ENCODE measurements at regions not wholly inside any gene's neighbourhood (a gene's known extent, or its start where the extent isn't known, plus 50 kb on each side); places are given as distances from the start of the nearest gene placed in this dataset.
"Not testable (repeated sequence)": the region's sequence is repeated elsewhere in the genome, so short reads cannot be mapped to it uniquely, and the experiment has no call there.

GRCh38 chr7:79610748-79611304 lies 157.4 kb upstream of the MAGI2 start:
- Mint-ChIP-seq H3K4me3 (no peak overlapping the region), H3K27ac (no peak overlapping the region)

GRCh38 chr7:79610313-79610712 lies 156.8 kb upstream of the MAGI2 start:
- Mint-ChIP-seq H3K9me3 (peaks cover 12% of the 10 kb centered on the region), H3K27me3 (no peaks in the 10 kb centered on the region), H3K27ac (no peak overlapping the region), H3K4me3 (no peak overlapping the region), H3K4me1 (ENCODE audit: low read depth in 2 of 2) (no peaks in the 10 kb centered on the region), H3K36me3 (peaks cover 5% of the 10 kb centered on the region)
- DNase-seq (ENCODE audit: low spot score) (no peak), ATAC-seq (no peak)

More at GRCh38 chr7:79610748-79611304, 157.4 kb upstream of the MAGI2 start:
- Mint-ChIP-seq H3K4me1 (ENCODE audit: low read depth in 2 of 2) (no peaks in the 10 kb centered on the region), H3K27me3 (no peaks in the 10 kb centered on the region), H3K9me3 (peaks cover 12% of the 10 kb centered on the region), H3K36me3 (peaks cover 5% of the 10 kb centered on the region)
- no peak for DNase-seq (ENCODE audit: low spot score)
- ATAC-seq, result no peak

DNA sequence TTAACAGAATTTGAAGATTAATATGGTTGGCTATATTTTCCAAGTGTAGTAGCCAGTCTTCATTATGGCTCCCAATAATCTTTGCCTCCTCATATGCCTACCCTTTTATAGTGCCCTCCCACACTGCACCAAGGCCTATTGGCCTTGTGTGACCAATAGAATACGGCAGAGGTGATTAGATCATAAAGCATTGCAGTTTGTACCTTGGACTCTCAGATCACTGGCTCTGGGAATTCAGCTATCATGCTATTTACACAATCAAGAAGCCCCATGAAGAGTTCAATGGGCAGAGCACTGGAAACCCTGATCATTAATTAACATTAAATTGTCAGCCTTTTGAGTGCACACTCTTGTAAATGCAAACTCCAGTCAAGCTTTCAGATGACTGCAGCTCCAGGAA lies 154.5 kb upstream of the MAGI2 start:
- Mint-ChIP-seq H3K4me1 (ENCODE audit: low read depth in 2 of 2) (no peaks in the 10 kb centered on the region), H3K4me3 (no peak overlapping the region), H3K36me3 (peaks cover 11% of the 10 kb centered on the region), H3K27me3 (no peaks in the 10 kb centered on the region), H3K9me3 (peaks cover 12% of the 10 kb centered on the region), H3K27ac (no peak overlapping the region)
- DNase-seq (ENCODE audit: low spot score), result no peak
- ATAC-seq, result no peak

GRCh38 chr7:79604841-79605240 lies 151.4 kb upstream of the MAGI2 start:
- Mint-ChIP-seq H3K4me3 (no peak overlapping the region), H3K36me3 (peaks cover 6% of the 10 kb centered on the region), H3K27me3 (no peaks in the 10 kb centered on the region), H3K27ac (no peak overlapping the region), H3K9me3 (peaks cover 15% of the 10 kb centered on the region), H3K4me1 (ENCODE audit: low read depth in 2 of 2) (no peaks in the 10 kb centered on the region)
- ATAC-seq (no peak), DNase-seq (ENCODE audit: low spot score) (no peak)

GRCh38 chr7:79598351-79598750 lies 144.9 kb upstream of the MAGI2 start:
- Mint-ChIP-seq H3K27ac (no peak overlapping the region), H3K4me1 (ENCODE audit: low read depth in 2 of 2) (no peaks in the 10 kb centered on the region), H3K4me3 (no peak overlapping the region), H3K9me3 (peaks cover 9% of the 10 kb centered on the region), H3K36me3 (peaks cover 5% of the 10 kb centered on the region), H3K27me3 (no peaks in the 10 kb centered on the region)
- no peak for DNase-seq (ENCODE audit: low spot score)
- no peak for ATAC-seq

- H3K4me3 Mint-ChIP-seq; H3K9me3 Mint-ChIP-seq; H3K36me3 Mint-ChIP-seq; H3K4me1 Mint-ChIP-seq (ENCODE audit: low read depth in 2 of 2); H3K27ac Mint-ChIP-seq; ATAC-seq; H3K27me3 Mint-ChIP-seq; DNase-seq (ENCODE audit: low spot score): not testable (repeated sequence)
Observed at GRCh38 chr7:79594671-79595070, 141.2 kb upstream of the MAGI2 start.

DNA sequence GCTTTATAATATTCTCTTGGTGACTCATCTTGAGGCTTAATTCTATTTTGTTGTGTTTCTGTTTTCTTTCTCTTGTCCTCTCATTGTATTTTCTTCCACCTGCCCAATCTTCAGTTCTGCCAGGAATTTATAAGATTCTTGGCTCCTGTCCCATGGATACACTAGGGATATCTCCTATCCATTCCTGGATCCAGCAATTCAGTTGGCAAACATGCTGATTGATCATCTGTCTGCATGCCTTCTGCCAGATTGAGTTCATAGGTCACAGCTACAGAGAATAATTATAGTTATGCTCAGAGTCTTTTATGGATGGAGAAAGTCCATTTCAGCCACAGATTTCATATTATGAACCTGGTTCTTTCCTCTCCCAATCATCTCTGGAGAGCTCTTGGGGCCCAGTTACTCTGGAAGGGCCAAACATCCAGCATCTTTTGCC lies 140.4 kb upstream of the MAGI2 start:
- Mint-ChIP-seq H3K4me3 (no peak overlapping the region), H3K4me1 (ENCODE audit: low read depth in 2 of 2) (no peaks in the 10 kb centered on the region), H3K36me3 (peaks cover 5% of the 10 kb centered on the region), H3K27ac (no peak overlapping the region), H3K27me3 (no peaks in the 10 kb centered on the region), H3K9me3 (peaks cover 2% of the 10 kb centered on the region)
- ATAC-seq (no peak), DNase-seq (ENCODE audit: low spot score) (no peak)

DNA sequence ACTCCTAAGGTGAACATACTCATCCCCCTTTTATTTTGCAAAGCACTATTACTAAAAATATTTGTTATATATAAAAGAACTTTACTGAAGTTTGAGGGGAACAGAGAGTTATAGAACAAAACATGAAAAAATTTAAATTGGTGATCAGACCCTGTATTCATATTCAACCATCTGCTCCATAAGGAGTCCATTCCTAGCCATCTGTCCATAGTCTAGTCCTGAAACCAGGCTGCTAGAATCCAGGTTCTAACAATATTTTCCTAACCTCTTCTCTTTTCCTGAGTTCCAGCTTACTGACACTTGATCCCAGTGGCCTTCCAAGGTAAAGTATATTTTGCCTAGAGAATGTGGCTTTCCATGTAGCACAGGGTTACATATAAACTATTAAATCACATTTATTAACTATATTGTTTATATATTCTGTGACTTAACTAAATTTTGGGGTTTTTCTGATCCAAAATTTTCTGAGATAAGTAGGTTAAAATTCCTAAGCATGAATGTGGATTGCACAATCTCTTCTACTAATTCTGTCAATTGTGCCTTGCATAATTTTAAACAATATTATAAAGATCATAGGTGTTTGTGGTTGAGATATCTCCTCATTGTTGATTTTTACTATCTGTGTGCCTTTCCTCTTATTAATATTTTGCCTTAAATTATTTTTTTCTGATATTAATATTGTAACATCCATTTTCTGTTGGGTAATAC lies 137.6 kb upstream of the MAGI2 start:
- ATAC-seq, result no peak
- no peaks in the 10 kb centered on the region for H3K4me1 Mint-ChIP-seq (ENCODE audit: low read depth in 2 of 2)
- peaks cover 5% of the 10 kb centered on the region for H3K36me3 Mint-ChIP-seq
- H3K27ac Mint-ChIP-seq, result no peak overlapping the region
- DNase-seq (ENCODE audit: low spot score), result no peak
- H3K9me3 Mint-ChIP-seq, result peaks cover 2% of the 10 kb centered on the region
- no peaks in the 10 kb centered on the region for H3K27me3 Mint-ChIP-seq
- H3K4me3 Mint-ChIP-seq, result no peak overlapping the region

GRCh38 chr7:79590391-79590790 lies 136.9 kb upstream of the MAGI2 start:
- ATAC-seq (no peak), DNase-seq (ENCODE audit: low spot score) (no peak)
- H3K4me3 Mint-ChIP-seq, result no peak overlapping the region
- no peaks in the 10 kb centered on the region for H3K4me1 Mint-ChIP-seq (ENCODE audit: low read depth in 2 of 2)
- H3K27me3 Mint-ChIP-seq, result no peaks in the 10 kb centered on the region
- no peak overlapping the region for H3K27ac Mint-ChIP-seq
- H3K9me3 Mint-ChIP-seq, result peaks cover 2% of the 10 kb centered on the region
- H3K36me3 Mint-ChIP-seq, result peaks cover 5% of the 10 kb centered on the region

DNA sequence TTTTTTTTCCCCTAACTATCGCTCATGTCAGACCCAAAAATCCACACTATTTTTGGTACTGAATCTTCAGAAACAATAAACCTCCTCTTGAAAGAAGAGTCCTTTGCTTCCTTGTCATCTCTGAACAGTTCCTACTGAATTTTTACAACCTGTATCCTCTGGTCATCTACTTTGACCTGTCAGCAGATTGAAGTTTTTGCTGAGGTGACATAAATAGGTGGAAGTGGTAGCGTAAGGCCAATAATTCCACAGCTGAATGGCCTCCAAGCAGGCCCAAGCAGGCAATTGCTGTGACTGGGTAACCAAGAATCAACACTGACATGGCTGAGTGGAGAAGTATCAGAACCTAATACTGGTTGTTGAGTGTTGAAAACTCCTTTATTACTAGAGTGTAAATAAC lies 117.4 kb upstream of the MAGI2 start:
- no peaks in the 10 kb centered on the region for H3K4me1 Mint-ChIP-seq (ENCODE audit: low read depth in 2 of 2)
- H3K36me3 Mint-ChIP-seq, result peaks cover 6% of the 10 kb centered on the region
- no peak overlapping the region for H3K4me3 Mint-ChIP-seq
- no peaks in the 10 kb centered on the region for H3K27me3 Mint-ChIP-seq
- H3K27ac Mint-ChIP-seq, result no peak overlapping the region
- peaks cover 12% of the 10 kb centered on the region for H3K9me3 Mint-ChIP-seq
- ATAC-seq (no peak), DNase-seq (ENCODE audit: low spot score) (no peak)

- no peak overlapping the region for H3K4me3 Mint-ChIP-seq
- peaks cover 14% of the 10 kb centered on the region for H3K9me3 Mint-ChIP-seq
- DNase-seq (ENCODE audit: low spot score) (no peak), ATAC-seq (no peak)
- H3K27ac Mint-ChIP-seq, result no peak overlapping the region
- no peaks in the 10 kb centered on the region for H3K27me3 Mint-ChIP-seq
- peaks cover 10% of the 10 kb centered on the region for H3K36me3 Mint-ChIP-seq
- H3K4me1 Mint-ChIP-seq (ENCODE audit: low read depth in 2 of 2), result no peaks in the 10 kb centered on the region
Observed at GRCh38 chr7:79563821-79564522, 110.5 kb upstream of the MAGI2 start.

DNA sequence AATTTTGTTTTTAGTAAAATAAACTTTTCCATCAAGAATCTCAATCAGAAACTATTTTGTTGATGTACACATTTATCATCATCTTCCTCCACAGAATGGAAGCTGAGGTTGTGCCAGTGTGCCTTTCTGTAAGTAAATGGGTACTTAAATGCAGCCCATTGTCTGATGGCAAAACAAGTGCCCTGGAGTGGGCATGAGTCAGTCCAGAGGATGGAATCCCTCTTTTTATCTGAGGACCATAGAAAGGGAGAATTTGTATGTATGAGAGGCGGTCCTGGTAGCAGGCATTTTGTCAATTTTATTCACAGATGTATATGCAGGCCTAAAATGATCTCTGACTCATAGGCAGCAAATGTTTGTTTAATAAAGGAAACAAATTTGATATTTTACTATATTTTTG lies 102.1 kb upstream of the MAGI2 start:
- H3K4me3 Mint-ChIP-seq, result no peak overlapping the region
- peaks cover 12% of the 10 kb centered on the region for H3K9me3 Mint-ChIP-seq
- H3K27me3 Mint-ChIP-seq, result no peaks in the 10 kb centered on the region
- no peak for ATAC-seq
- H3K36me3 Mint-ChIP-seq, result peaks cover 10% of the 10 kb centered on the region
- no peaks in the 10 kb centered on the region for H3K4me1 Mint-ChIP-seq (ENCODE audit: low read depth in 2 of 2)
- no peak overlapping the region for H3K27ac Mint-ChIP-seq
- no peak for DNase-seq (ENCODE audit: low spot score)

DNA sequence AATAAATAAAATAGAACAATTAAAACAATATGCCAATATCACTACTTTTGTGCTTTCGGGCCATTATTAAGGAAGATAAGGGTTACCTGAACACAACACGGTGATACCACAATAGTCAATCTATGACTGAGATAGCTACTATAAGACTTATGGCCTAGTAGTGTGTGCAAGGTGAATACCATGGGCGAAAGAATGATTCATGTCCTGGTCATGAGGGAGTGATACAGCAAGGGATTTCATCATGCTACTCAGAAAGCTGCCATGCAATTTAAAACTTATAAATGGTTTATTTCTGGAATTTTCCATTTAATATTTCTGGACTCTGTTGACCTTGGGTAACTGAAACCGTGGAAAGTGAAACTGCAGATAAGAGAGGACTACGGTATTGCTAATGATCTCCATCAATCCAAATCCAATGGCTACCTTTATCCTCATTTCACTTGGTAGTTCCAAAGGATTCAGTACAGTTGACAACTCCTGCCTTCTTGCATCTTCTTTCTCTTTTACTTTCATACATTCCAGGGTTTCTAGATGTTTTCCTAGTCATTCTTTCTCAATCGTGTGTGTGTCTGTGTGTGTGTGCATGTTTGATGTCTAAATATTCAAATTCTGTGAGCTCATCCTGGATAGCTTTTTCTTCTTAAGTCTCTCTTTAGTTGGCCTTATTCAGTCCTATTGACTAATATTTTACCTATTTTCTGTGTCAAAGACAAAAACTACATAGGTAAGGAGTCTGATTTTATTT lies 100.5 kb upstream of the MAGI2 start:
- DNase-seq (ENCODE audit: low spot score) (no peak), ATAC-seq (no peak)
- no peak overlapping the region for H3K4me3 Mint-ChIP-seq
- H3K27ac Mint-ChIP-seq, result no peak overlapping the region
- H3K27me3 Mint-ChIP-seq, result no peaks in the 10 kb centered on the region
- peaks cover 9% of the 10 kb centered on the region for H3K9me3 Mint-ChIP-seq
- no peaks in the 10 kb centered on the region for H3K4me1 Mint-ChIP-seq (ENCODE audit: low read depth in 2 of 2)
- peaks cover 6% of the 10 kb centered on the region for H3K36me3 Mint-ChIP-seq

- Mint-ChIP-seq H3K27ac (no peak overlapping the region), H3K9me3 (peaks cover 9% of the 10 kb centered on the region)
- no peak for ATAC-seq
Observed at GRCh38 chr7:79552463-79552862, 99.0 kb upstream of the MAGI2 start.

More at GRCh38 chr7:79552463-79552862, 99.0 kb upstream of the MAGI2 start:
- H3K36me3 Mint-ChIP-seq, result peaks cover 6% of the 10 kb centered on the region
- H3K4me1 Mint-ChIP-seq (ENCODE audit: low read depth in 2 of 2), result no peaks in the 10 kb centered on the region
- H3K4me3 Mint-ChIP-seq, result no peak overlapping the region
- no peak for DNase-seq (ENCODE audit: low spot score)
- H3K27me3 Mint-ChIP-seq, result no peaks in the 10 kb centered on the region
